Natural killer cell (primary cell): ENCODE measurements at regions not wholly inside any gene's neighbourhood (a gene's known extent, or its start where the extent isn't known, plus 50 kb on each side); places are given as distances from the start of the nearest gene placed in this dataset.

Experiments used
- ATAC-seq, 3 donors: fragments of 150-1000 bp in 2 of 3; fragments of 200-7000 bp in 1 of 3; cut with Tn5 transposase; 1 replicate in 1 of 3; 2 replicates in 2 of 3; pipeline ENCODE4 v1.10.0; 2021; ENCODE audit warnings: mild to moderate bottlenecking in 2 of 3, moderate library complexity in 2 of 3
- DNase-seq, 2 donors: peaks; one replicate each; pipeline versions ENCODE4 v3.0.0 to v3.0.0-alpha.2; 2013 to 2021; ENCODE audit warnings: mixed read lengths in 1 of 2
- H3K27ac ChIP-seq: one replicate; pipeline ENCODE4 v1.5.1; 2013; ENCODE audit warnings: mild to moderate bottlenecking, low read length
- H3K27me3 ChIP-seq: one replicate; pipeline ENCODE4 v1.6.1; 2013; ENCODE audit warnings: low read length; ENCODE audit not compliant: control insufficient read depth, insufficient read depth
- H3K36me3 ChIP-seq: one replicate; pipeline ENCODE4 v1.6.1; 2013; ENCODE audit warnings: low read length; ENCODE audit not compliant: control insufficient read depth, insufficient read depth
- H3K4me1 ChIP-seq: one replicate; pipeline ENCODE4 v1.6.1; 2013; ENCODE audit warnings: low read length; ENCODE audit not compliant: control insufficient read depth, insufficient read depth
- H3K4me3 ChIP-seq: one replicate; pipeline ENCODE4 v1.5.1; 2013; ENCODE audit warnings: low read length
- H3K9me3 ChIP-seq: one replicate; pipeline ENCODE4 v1.6.1; 2013; ENCODE audit warnings: low read length; ENCODE audit not compliant: control insufficient read depth, insufficient read depth
- H3K27ac Mint-ChIP-seq, 2 donors: one replicate each; pipeline ENCODE4 v1.8.0; 2022; ENCODE audit warnings: mild to moderate bottlenecking in 2 of 2, mixed read lengths in 2 of 2, moderate library complexity in 1 of 2
- H3K27me3 Mint-ChIP-seq, 2 donors: one replicate each; pipeline ENCODE4 v1.8.0; 2022; ENCODE audit warnings: low read depth in 2 of 2, mixed read lengths in 2 of 2
- H3K36me3 Mint-ChIP-seq: one replicate; pipeline ENCODE4 v1.8.0; 2022; ENCODE audit warnings: mixed read lengths
- H3K4me1 Mint-ChIP-seq, 2 donors: one replicate each; pipeline ENCODE4 v1.8.0; 2022; ENCODE audit warnings: mixed read lengths in 2 of 2
- H3K4me3 Mint-ChIP-seq: one replicate; pipeline ENCODE4 v1.8.0; 2022; ENCODE audit warnings: mild to moderate bottlenecking, moderate library complexity, mixed read lengths
- H3K9me3 Mint-ChIP-seq, 2 donors: one replicate each; pipeline ENCODE4 v1.8.0; 2022; ENCODE audit warnings: mixed read lengths in 2 of 2
- CTCF ChIP-seq: fragments of 200-600 bp; IDR thresholded peaks from one replicate; pipeline ENCODE4 v1.8.0; 2022; ENCODE audit warnings: antibody characterized with exemption
- WGBS: methylation state at CpG from one replicate; pipeline ENCODE4 v1.1.7; 2013; ENCODE audit warnings: missing lambda C conversion rate; ENCODE audit not compliant: insufficient coverage; 5-methylcytosine and 5-hydroxymethylcytosine counted together
- intact Hi-C: fragments of 100-400 bp; cut with micrococcal nuclease; formaldehyde crosslinking; loops from one replicate; pipeline ENCODE4 v1.14.2; 2022

- H3K9me3 Mint-ChIP-seq: no peaks in the 10 kb centered on the region
- peaks cover 12 to 21% of the 10 kb centered on the region in 2 donors for H3K4me1 Mint-ChIP-seq
- DNase-seq: no peak
- Histone ChIP-seq H3K27ac (no peak overlapping the region), H3K27me3 (peaks cover 12% of the 10 kb centered on the region), H3K4me1 (peaks cover 14% of the 10 kb centered on the region), H3K4me3 (no peak overlapping the region), H3K36me3 (no peaks in the 10 kb centered on the region), H3K9me3 (no peaks in the 10 kb centered on the region)
- no peak overlapping the region for H3K27ac Mint-ChIP-seq
- no peaks in the 10 kb centered on the region for H3K36me3 Mint-ChIP-seq
- 90% methylated on average over 4 of the region's 4 CpGs for WGBS
- no peak for ATAC-seq
- intact Hi-C loops: no loop called here
- H3K27me3 Mint-ChIP-seq: peaks cover 28 to 35% of the 10 kb centered on the region in 2 donors
- TF ChIP-seq CTCF: no peak
- no peak overlapping the region for H3K4me3 Mint-ChIP-seq
Measured at GRCh38 chr15:66846811-66847210, 144.8 kb downstream of the SMAD6 start.

GRCh38 chr15:66847565-66847991 is 145.5 kb downstream of the SMAD6 start:
- Mint-ChIP-seq H3K27ac (no peak overlapping the region), H3K4me1 (peaks cover 14 to 18% of the 10 kb centered on the region in 2 donors), H3K27me3 (peaks cover 24 to 32% of the 10 kb centered on the region in 2 donors), H3K36me3 (no peaks in the 10 kb centered on the region), H3K4me3 (no peak overlapping the region), H3K9me3 (no peaks in the 10 kb centered on the region)
- intact Hi-C loops: no loop called here
- H3K4me1 ChIP-seq: peaks cover 10% of the 10 kb centered on the region
- no peaks in the 10 kb centered on the region for H3K36me3 ChIP-seq
- no peak overlapping the region for H3K4me3 ChIP-seq
- H3K27ac ChIP-seq: no peak overlapping the region
- no peak for ATAC-seq
- TF ChIP-seq CTCF: no peak
- 60% methylated on average over 1 of the region's 1 CpG for WGBS
- H3K9me3 ChIP-seq: no peaks in the 10 kb centered on the region
- DNase-seq: no peak
- peaks cover 8% of the 10 kb centered on the region for H3K27me3 ChIP-seq

GRCh38 chr15:66848116-66848515 is 146.1 kb downstream of the SMAD6 start:
- DNase-seq (no peak), ATAC-seq (no peak)
- peaks cover 22 to 33% of the 10 kb centered on the region in 2 donors for H3K27me3 Mint-ChIP-seq
- Histone ChIP-seq H3K4me1 (peaks cover 7% of the 10 kb centered on the region), H3K27me3 (peaks cover 4% of the 10 kb centered on the region), H3K27ac (no peak overlapping the region), H3K4me3 (no peak overlapping the region), H3K9me3 (no peaks in the 10 kb centered on the region), H3K36me3 (no peaks in the 10 kb centered on the region)
- H3K4me3 Mint-ChIP-seq: no peak overlapping the region
- peaks cover 14 to 15% of the 10 kb centered on the region in 2 donors for H3K4me1 Mint-ChIP-seq
- TF ChIP-seq CTCF: no peak
- H3K9me3 Mint-ChIP-seq: no peaks in the 10 kb centered on the region
- no peaks in the 10 kb centered on the region for H3K36me3 Mint-ChIP-seq
- intact Hi-C loops: no loop called here
- WGBS: 69% methylated on average over 5 of the region's 5 CpGs
- no peak overlapping the region for H3K27ac Mint-ChIP-seq

GRCh38 chr15:66848686-66849392 is 146.8 kb downstream of the SMAD6 start:
- intact Hi-C loops: no loop called here
- H3K36me3 Mint-ChIP-seq: no peaks in the 10 kb centered on the region
- H3K4me3 Mint-ChIP-seq: no peak overlapping the region
- ATAC-seq (no peak), DNase-seq (no peak)
- Histone ChIP-seq H3K4me1 (peaks cover 6% of the 10 kb centered on the region), H3K9me3 (no peaks in the 10 kb centered on the region), H3K4me3 (no peak overlapping the region), H3K27me3 (no peaks in the 10 kb centered on the region), H3K36me3 (no peaks in the 10 kb centered on the region), H3K27ac (no peak overlapping the region)
- 79% methylated on average over 9 of the region's 9 CpGs for WGBS
- peaks cover 12 to 14% of the 10 kb centered on the region in 2 donors for H3K4me1 Mint-ChIP-seq
- no peak for TF ChIP-seq CTCF
- H3K9me3 Mint-ChIP-seq: no peaks in the 10 kb centered on the region
- peaks cover 16 to 26% of the 10 kb centered on the region in 2 donors for H3K27me3 Mint-ChIP-seq
- no peak overlapping the region for H3K27ac Mint-ChIP-seq
